Neural cell (in vitro differentiated cells): ENCODE measurements at regions not wholly inside any gene's neighbourhood (a gene's known extent, or its start where the extent isn't known, plus 50 kb on each side); places are given as distances from the start of the nearest gene placed in this dataset.

Source experiments
- EP300 ChIP-seq: fragments of 450-650 bp; conservative IDR thresholded peaks from 2 replicates; pipeline ENCODE4 v1.6.1; 2014; ENCODE audit warnings: antibody characterized with exemption, mild to moderate bottlenecking, moderate library complexity; ENCODE audit not compliant: poor library complexity, severe bottlenecking
- EZH2 ChIP-seq: fragments of 200-600, 300-800 bp; shearing (Covaris generic), sonication (generic); IDR thresholded peaks from 2 replicates; pipeline ENCODE4 v1.6.1; 2014; ENCODE audit warnings: antibody characterized with exemption, low read length, borderline replicate concordance, mild to moderate bottlenecking; ENCODE audit not compliant: insufficient read depth, poor library complexity, severe bottlenecking
- MXI1 ChIP-seq: fragments of 450-650 bp; conservative IDR thresholded peaks from 2 replicates; pipeline ENCODE4 v1.6.1; 2014; ENCODE audit warnings: antibody characterized with exemption, mild to moderate bottlenecking; ENCODE audit not compliant: poor library complexity, severe bottlenecking
- TF ChIP-seq, protein P1 (sequence below): fragments of 450-650 bp; IDR thresholded peaks from 2 replicates; pipeline ENCODE4 v1.5.1; 2014; ENCODE audit warnings: antibody characterized with exemption, mild to moderate bottlenecking, moderate library complexity; ENCODE audit not compliant: poor library complexity, severe bottlenecking
- TF ChIP-seq, protein P2 (sequence below): IDR thresholded peaks from 2 replicates; pipeline ENCODE4 v1.6.1; 2012; ENCODE audit warnings: borderline replicate concordance

GRCh38 chr2:21256006-21256405 is 132.2 kb downstream of the TDRD15 start:
- TF ChIP-seq EZH2, result no peak
- TF ChIP-seq, protein P1, sequence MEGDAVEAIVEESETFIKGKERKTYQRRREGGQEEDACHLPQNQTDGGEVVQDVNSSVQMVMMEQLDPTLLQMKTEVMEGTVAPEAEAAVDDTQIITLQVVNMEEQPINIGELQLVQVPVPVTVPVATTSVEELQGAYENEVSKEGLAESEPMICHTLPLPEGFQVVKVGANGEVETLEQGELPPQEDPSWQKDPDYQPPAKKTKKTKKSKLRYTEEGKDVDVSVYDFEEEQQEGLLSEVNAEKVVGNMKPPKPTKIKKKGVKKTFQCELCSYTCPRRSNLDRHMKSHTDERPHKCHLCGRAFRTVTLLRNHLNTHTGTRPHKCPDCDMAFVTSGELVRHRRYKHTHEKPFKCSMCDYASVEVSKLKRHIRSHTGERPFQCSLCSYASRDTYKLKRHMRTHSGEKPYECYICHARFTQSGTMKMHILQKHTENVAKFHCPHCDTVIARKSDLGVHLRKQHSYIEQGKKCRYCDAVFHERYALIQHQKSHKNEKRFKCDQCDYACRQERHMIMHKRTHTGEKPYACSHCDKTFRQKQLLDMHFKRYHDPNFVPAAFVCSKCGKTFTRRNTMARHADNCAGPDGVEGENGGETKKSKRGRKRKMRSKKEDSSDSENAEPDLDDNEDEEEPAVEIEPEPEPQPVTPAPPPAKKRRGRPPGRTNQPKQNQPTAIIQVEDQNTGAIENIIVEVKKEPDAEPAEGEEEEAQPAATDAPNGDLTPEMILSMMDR, result no peak
- TF ChIP-seq EP300, result no peak
- no peak for TF ChIP-seq MXI1
- TF ChIP-seq, protein P2, sequence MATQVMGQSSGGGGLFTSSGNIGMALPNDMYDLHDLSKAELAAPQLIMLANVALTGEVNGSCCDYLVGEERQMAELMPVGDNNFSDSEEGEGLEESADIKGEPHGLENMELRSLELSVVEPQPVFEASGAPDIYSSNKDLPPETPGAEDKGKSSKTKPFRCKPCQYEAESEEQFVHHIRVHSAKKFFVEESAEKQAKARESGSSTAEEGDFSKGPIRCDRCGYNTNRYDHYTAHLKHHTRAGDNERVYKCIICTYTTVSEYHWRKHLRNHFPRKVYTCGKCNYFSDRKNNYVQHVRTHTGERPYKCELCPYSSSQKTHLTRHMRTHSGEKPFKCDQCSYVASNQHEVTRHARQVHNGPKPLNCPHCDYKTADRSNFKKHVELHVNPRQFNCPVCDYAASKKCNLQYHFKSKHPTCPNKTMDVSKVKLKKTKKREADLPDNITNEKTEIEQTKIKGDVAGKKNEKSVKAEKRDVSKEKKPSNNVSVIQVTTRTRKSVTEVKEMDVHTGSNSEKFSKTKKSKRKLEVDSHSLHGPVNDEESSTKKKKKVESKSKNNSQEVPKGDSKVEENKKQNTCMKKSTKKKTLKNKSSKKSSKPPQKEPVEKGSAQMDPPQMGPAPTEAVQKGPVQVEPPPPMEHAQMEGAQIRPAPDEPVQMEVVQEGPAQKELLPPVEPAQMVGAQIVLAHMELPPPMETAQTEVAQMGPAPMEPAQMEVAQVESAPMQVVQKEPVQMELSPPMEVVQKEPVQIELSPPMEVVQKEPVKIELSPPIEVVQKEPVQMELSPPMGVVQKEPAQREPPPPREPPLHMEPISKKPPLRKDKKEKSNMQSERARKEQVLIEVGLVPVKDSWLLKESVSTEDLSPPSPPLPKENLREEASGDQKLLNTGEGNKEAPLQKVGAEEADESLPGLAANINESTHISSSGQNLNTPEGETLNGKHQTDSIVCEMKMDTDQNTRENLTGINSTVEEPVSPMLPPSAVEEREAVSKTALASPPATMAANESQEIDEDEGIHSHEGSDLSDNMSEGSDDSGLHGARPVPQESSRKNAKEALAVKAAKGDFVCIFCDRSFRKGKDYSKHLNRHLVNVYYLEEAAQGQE, result no peak
